VCaP (cell line): ENCODE measurements at regions not wholly inside any gene's neighbourhood (a gene's known extent, or its start where the extent isn't known, plus 50 kb on each side); places are given as distances from the start of the nearest gene placed in this dataset.

ENCODE experiments used
- H3K27ac ChIP-seq: fragments of 450-650 bp; 2 replicates; pipeline ENCODE4 v1.5.1; 2017
- CTCF ChIP-seq: fragments of 450-650 bp; conservative IDR thresholded peaks from 2 replicates; pipeline ENCODE4 v1.5.1; 2017; ENCODE audit warnings: mild to moderate bottlenecking, moderate library complexity

- TF ChIP-seq CTCF, result no peak
- no peak overlapping the region for H3K27ac ChIP-seq
These were observed 68.0 kb upstream of the FAR2 start for GRCh38 chr12:29081101-29081500.

DNA sequence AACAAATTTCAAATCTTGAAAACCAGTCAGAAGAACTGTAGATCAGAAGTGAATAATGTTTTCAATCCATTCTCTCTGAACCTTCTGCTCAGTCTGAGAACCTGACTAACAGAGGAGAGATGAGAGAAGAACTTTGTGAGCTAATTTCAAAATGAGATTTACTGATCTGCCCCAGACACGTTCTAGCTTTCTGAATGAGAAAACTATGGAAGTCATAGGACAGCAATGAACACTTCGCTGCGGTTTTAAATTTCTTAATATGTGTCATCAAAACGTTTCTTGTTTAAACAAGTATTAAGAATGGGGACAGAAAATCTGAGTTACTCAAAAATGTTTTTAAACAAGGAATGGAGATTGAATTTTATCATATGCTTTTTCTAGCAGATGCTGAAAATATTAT, 66.6 kb upstream of the FAR2 start:
- H3K27ac ChIP-seq, result no peak overlapping the region
- no peak for TF ChIP-seq CTCF

- H3K27ac ChIP-seq, result no peak overlapping the region
- TF ChIP-seq CTCF, result no peak
These were observed 62.5 kb upstream of the FAR2 start for GRCh38 chr12:29086325-29087271.

GRCh38 chr12:29088611-29089219, 60.4 kb upstream of the FAR2 start:
- H3K27ac ChIP-seq, result no peak overlapping the region
- TF ChIP-seq CTCF, result peak; percentile 62
